Upper lobe of right lung (tissue), 1 donor: ENCODE measurements at regions not wholly inside any gene's neighbourhood (a gene's known extent, or its start where the extent isn't known, plus 50 kb on each side); places are given as distances from the start of the nearest gene placed in this dataset.
"Not testable (repeated sequence)": the region's sequence is repeated elsewhere in the genome, so short reads cannot be mapped to it uniquely, and the experiment has no call there.

Experiments used
- ATAC-seq: fragments of 200-7000 bp; cut with Tn5 transposase; one replicate; pipeline ENCODE4 v1.9.1; 2020; ENCODE audit warnings: mild to moderate bottlenecking, moderate library complexity
- DNase-seq: peaks from one replicate; pipeline ENCODE4 v3.0.0-alpha.2; 2020
- H3K27ac ChIP-seq: fragments of 200-600 bp; one replicate; pipeline ENCODE4 v1.8.0; 2022
- H3K27me3 ChIP-seq: fragments of 200-600 bp; one replicate; pipeline ENCODE4 v1.8.0; 2022; ENCODE audit warnings: mild to moderate bottlenecking
- H3K36me3 ChIP-seq: fragments of 200-600 bp; one replicate; pipeline ENCODE4 v1.8.0; 2022
- H3K4me1 ChIP-seq: fragments of 200-600 bp; one replicate; pipeline ENCODE4 v1.8.0; 2022
- H3K4me3 ChIP-seq: fragments of 200-600 bp; one replicate; pipeline ENCODE4 v1.8.0; 2022; ENCODE audit warnings: mild to moderate bottlenecking
- H3K9me3 ChIP-seq: fragments of 200-600 bp; one replicate; pipeline ENCODE4 v1.8.0; 2022
- CTCF ChIP-seq: fragments of 200-600 bp; IDR thresholded peaks from one replicate; pipeline ENCODE4 v1.8.0; 2022; ENCODE audit warnings: antibody characterized with exemption
- intact Hi-C: fragments of 100-400 bp; cut with DNase I; formaldehyde crosslinking; loops from one replicate; pipeline ENCODE4 v1.11.0; 2022
- donor health status: DM: no; HTN: yes; CAD: no; lungs with severe emphysema.

DNA sequence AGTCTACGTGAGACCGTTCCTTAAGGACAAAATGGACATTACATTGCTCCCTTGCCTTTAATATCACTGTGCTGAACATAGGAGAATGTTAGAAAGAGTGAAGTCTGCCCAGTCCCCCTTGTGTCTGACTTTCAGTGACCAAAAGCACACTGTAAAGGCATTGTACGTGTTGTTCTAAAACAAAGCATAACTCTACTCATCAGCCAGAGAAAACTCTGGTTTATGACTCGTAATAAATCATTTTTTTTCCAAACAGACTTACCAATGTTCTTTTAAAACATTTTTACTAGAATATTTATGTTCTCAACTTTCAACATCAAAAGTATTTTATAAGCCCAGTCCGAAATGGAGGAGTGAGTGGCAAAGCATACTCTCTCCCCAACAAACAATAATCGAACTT, 262.5 kb downstream of the GJA1 start:
- intact Hi-C loops, result no loop called here
- Histone ChIP-seq H3K4me1 (no peaks in the 10 kb centered on the region), H3K27me3 (no peaks in the 10 kb centered on the region), H3K27ac (no peak overlapping the region), H3K4me3 (no peak overlapping the region), H3K36me3 (no peaks in the 10 kb centered on the region), H3K9me3 (no peaks in the 10 kb centered on the region)
- DNase-seq (no peak), ATAC-seq (no peak)
- no peak for TF ChIP-seq CTCF

DNA sequence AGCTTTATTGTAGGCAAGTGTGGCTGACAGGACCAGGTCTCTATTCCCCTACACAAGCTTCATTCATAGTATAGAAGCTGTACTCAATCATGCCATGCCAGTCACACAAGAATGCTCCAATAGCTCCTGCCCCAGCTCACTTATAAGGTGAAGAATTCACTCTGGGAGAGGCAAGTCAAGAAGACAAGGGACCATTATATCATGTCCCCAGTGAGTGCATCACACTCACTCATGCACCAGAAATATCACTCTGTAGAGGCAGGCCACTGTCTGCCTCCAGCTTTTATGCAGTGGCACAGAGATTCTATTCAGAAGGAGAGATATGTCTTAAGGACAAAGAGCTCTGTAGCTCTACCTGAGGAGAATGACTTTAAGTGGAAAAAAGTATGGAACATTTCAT, 263.2 kb downstream of the GJA1 start:
- Histone ChIP-seq H3K4me1 (no peaks in the 10 kb centered on the region), H3K27ac (no peak overlapping the region), H3K36me3 (no peaks in the 10 kb centered on the region), H3K27me3 (no peaks in the 10 kb centered on the region), H3K4me3 (no peak overlapping the region), H3K9me3 (no peaks in the 10 kb centered on the region)
- intact Hi-C loops, result no loop called here
- TF ChIP-seq CTCF, result no peak
- ATAC-seq, result no peak
- no peak for DNase-seq

GRCh38 chr6:121703129-121703528, 267.7 kb downstream of the GJA1 start:
- H3K4me3 ChIP-seq, H3K27ac ChIP-seq, ATAC-seq, H3K36me3 ChIP-seq, intact Hi-C loops, H3K27me3 ChIP-seq, H3K4me1 ChIP-seq, H3K9me3 ChIP-seq, DNase-seq: not testable (repeated sequence)

DNA sequence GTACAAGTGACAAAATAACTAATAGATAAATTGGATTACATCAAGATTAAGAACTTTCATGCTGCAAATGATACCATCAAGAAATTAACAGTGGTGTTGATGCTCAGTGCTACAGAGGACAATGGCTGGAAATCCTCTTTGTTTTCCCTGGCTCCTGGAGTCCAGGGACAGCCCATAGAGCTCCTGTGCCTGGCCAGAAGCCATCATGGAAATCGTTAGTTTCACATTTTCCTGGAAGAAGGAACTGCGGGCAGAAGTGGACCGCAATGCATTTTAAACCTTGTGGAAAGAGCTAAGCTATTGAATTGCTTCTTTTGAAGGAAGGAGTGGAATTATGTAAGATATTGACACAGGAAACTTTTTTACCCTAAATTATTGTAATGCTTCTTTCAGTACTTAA, 276.0 kb downstream of the GJA1 start:
- H3K4me1 ChIP-seq, result no peaks in the 10 kb centered on the region
- no peaks in the 10 kb centered on the region for H3K36me3 ChIP-seq
- no peaks in the 10 kb centered on the region for H3K9me3 ChIP-seq
- DNase-seq (no peak), ATAC-seq (peak; percentile 32)
- no peak overlapping the region for H3K4me3 ChIP-seq
- H3K27ac ChIP-seq, result no peak overlapping the region
- no peak for TF ChIP-seq CTCF
- intact Hi-C loops, result no loop called here
- no peaks in the 10 kb centered on the region for H3K27me3 ChIP-seq

- no peak overlapping the region for H3K27ac ChIP-seq
- ATAC-seq, result no peak
- no peaks in the 10 kb centered on the region for H3K27me3 ChIP-seq
- H3K4me1 ChIP-seq, result no peaks in the 10 kb centered on the region
- no peak for TF ChIP-seq CTCF
- DNase-seq, result no peak
- no peaks in the 10 kb centered on the region for H3K9me3 ChIP-seq
- intact Hi-C loops, result no loop called here
- H3K36me3 ChIP-seq, result no peaks in the 10 kb centered on the region
- no peak overlapping the region for H3K4me3 ChIP-seq
These were observed 282.2 kb downstream of the GJA1 start for GRCh38 chr6:121717686-121718085.

- H3K4me3 ChIP-seq, ATAC-seq, intact Hi-C loops, H3K9me3 ChIP-seq, H3K27me3 ChIP-seq, H3K36me3 ChIP-seq, H3K27ac ChIP-seq, DNase-seq, H3K4me1 ChIP-seq: not testable (repeated sequence)
These were observed 285.4 kb downstream of the GJA1 start for GRCh38 chr6:121720867-121721266.

DNA sequence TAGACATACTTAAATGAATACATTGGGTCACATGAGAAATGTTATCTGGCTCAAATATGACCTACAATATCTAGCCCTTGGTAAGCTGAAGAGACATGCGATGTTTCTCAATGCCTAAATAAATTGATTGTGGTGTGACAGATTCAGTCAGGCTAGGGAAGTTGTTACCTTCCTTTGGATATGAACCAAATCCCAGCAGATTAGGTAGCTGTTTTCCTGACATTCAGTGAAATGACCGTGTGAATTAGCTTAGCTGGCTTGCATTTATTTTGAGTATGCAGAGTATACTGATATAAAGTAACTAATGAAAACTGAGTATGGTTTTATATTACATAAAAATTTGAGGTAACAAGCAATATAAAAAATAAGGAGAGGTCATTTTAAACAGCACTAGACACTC, 288.2 kb downstream of the GJA1 start:
- ATAC-seq (no peak), DNase-seq (no peak)
- H3K9me3 ChIP-seq, result no peaks in the 10 kb centered on the region
- no peak for TF ChIP-seq CTCF
- intact Hi-C loops, result no loop called here
- H3K4me1 ChIP-seq, result no peaks in the 10 kb centered on the region
- no peak overlapping the region for H3K4me3 ChIP-seq
- H3K36me3 ChIP-seq, result no peaks in the 10 kb centered on the region
- no peaks in the 10 kb centered on the region for H3K27me3 ChIP-seq
- H3K27ac ChIP-seq, result no peak overlapping the region
